SU-DHL-6 (cell line): ENCODE measurements at regions not wholly inside any gene's neighbourhood (a gene's known extent, or its start where the extent isn't known, plus 50 kb on each side); places are given as distances from the start of the nearest gene placed in this dataset.

Experiments used
- EZH2phosphoT487 ChIP-seq: fragments of 200-600 bp; sonication (generic), shearing (Covaris generic); conservative IDR thresholded peaks from 2 replicates; pipeline ENCODE4 v1.6.1; 2018; ENCODE audit warnings: mild to moderate bottlenecking, antibody characterized with exemption, low read length, moderate library complexity, mixed read lengths
- TF ChIP-seq, protein P1 (sequence below): fragments of 200-600 bp; sonication (generic); IDR thresholded peaks from one replicate; pipeline ENCODE4 v1.5.1; 2017; ENCODE audit warnings: antibody characterized with exemption, mild to moderate bottlenecking, low read length, moderate library complexity; ENCODE audit not compliant: insufficient read depth, poor library complexity, severe bottlenecking

DNA sequence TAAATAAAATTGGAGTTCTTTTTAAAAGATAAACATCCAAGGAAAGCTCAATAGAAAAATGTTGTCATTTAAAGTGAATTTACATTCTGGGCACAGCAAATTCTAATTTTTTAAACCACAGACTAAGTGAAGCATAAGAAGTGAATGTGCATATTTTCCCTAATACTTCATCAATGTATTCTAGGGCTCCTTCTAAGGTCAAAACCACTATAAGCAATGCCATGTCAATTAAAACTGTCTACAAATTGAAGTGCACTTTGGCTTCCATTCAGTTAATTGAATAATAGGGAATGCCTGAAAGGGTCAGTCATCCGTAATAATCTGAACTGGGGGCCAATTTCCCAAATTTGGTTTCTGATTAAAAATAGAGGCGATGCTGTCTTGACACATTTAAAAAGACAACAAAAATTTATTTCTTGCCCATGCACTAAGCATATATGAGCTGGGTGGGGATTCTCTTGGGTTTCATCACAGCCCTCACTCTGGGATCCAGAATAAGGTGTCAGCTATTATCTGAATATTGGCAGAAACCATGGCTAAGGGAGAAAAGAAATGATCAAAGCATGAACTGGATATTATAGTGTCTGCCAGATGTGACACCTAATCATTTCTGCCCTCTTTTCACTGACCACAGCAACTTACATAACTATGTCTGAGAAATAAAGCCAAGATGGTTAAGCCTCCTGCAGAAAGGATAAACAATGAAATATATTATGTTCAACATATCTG is 660.6 kb upstream of the B3GALT2 start:
- TF ChIP-seq, protein P1, sequence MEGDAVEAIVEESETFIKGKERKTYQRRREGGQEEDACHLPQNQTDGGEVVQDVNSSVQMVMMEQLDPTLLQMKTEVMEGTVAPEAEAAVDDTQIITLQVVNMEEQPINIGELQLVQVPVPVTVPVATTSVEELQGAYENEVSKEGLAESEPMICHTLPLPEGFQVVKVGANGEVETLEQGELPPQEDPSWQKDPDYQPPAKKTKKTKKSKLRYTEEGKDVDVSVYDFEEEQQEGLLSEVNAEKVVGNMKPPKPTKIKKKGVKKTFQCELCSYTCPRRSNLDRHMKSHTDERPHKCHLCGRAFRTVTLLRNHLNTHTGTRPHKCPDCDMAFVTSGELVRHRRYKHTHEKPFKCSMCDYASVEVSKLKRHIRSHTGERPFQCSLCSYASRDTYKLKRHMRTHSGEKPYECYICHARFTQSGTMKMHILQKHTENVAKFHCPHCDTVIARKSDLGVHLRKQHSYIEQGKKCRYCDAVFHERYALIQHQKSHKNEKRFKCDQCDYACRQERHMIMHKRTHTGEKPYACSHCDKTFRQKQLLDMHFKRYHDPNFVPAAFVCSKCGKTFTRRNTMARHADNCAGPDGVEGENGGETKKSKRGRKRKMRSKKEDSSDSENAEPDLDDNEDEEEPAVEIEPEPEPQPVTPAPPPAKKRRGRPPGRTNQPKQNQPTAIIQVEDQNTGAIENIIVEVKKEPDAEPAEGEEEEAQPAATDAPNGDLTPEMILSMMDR = no peak
- TF ChIP-seq EZH2phosphoT487 = no peak
